ENCODE measurements at regions not wholly inside any gene's neighbourhood (a gene's known extent, or its start where the extent isn't known, plus 50 kb on each side); places are given as distances from the start of the nearest gene placed in this dataset.
A peak's percentile ranks its signal among the peaks of the same experiment; 100 is the strongest.

DNA sequence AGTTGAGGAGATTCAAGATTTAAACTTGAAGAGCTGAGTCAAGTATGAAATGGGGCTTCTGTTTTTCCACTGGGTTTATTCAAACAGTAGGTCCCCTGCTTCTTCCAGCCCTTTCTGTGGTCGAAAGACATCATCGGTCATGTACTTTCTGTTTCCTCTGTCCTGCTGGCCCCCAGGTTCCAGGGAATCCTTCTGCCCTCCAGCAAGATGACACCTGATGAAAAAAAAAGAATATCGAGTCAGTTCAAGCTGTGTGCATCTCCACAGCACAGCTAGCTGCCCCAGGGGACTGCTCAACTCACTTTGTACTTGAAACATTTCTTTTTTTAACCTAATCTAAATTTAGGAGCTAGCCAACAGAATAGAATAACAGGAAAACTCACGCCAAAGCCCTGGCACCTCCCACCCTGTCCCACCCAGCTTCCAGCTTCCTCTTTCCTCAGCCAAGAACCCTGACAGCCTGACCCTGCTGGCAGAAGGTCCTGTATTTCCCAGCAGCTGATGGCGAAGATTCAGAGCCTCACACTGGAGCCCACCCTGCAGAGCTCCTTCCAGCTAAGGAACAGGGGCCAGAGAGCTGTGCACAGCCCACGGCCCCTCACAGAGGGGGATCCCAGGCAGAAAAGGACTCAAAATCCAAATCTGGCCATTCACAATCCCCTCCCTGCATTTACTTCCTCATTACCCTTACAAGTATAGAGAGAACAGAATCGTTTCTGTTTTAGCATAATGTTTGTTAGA, 176.5 kb downstream of the PSMG1 start:
- 0 out of 2 replicates have a peak, but pooled peaks cover 3% of the 10 kb centered on the region for H3F3A ChIP-seq (ENCODE audit: control insufficient read depth, insufficient read depth)
- H3K4me1 ChIP-seq (ENCODE audit: control insufficient read depth, low read length), result peaks cover 43% of the 10 kb centered on the region
- peak overlapping the region; percentile 36 for H3K4me3 ChIP-seq (ENCODE audit: low read length)
- no peaks in the 10 kb centered on the region for H3K9me3 ChIP-seq (ENCODE audit: control insufficient read depth, insufficient read depth, low read length)
- H3K27ac ChIP-seq (ENCODE audit: low read depth, low read length), result peak overlapping the region; percentile 19; the same call in 1 of the 2 replicates
- H3K9me2 ChIP-seq (replicated peaks; ENCODE audit: control insufficient read depth, low read length), result no peaks in the 10 kb centered on the region
- H3K79me2 ChIP-seq (ENCODE audit: control insufficient read depth, low read length), result no peaks in the 10 kb centered on the region
- TF ChIP-seq EZH2phosphoT487 (IDR thresholded peaks at IDR 0.05; ENCODE audit: borderline replicate concordance, low read length), result no peak
- TF ChIP-seq, protein P1, sequence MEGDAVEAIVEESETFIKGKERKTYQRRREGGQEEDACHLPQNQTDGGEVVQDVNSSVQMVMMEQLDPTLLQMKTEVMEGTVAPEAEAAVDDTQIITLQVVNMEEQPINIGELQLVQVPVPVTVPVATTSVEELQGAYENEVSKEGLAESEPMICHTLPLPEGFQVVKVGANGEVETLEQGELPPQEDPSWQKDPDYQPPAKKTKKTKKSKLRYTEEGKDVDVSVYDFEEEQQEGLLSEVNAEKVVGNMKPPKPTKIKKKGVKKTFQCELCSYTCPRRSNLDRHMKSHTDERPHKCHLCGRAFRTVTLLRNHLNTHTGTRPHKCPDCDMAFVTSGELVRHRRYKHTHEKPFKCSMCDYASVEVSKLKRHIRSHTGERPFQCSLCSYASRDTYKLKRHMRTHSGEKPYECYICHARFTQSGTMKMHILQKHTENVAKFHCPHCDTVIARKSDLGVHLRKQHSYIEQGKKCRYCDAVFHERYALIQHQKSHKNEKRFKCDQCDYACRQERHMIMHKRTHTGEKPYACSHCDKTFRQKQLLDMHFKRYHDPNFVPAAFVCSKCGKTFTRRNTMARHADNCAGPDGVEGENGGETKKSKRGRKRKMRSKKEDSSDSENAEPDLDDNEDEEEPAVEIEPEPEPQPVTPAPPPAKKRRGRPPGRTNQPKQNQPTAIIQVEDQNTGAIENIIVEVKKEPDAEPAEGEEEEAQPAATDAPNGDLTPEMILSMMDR (IDR thresholded peaks at IDR 0.05; ENCODE audit: low read depth, low read length, poor library complexity, severe bottlenecking), result no peak
- H3K36me3 ChIP-seq (ENCODE audit: control insufficient read depth, low read length), result no peaks in the 10 kb centered on the region
- no peaks in the 10 kb centered on the region for H4K20me1 ChIP-seq (ENCODE audit: control insufficient read depth, insufficient read depth, low read depth, low read length)
- peak overlapping the region; percentile 49 for H3K4me2 ChIP-seq (ENCODE audit: low read length)
- H3K27me3 ChIP-seq (ENCODE audit: control insufficient read depth, low read length), result no peaks in the 10 kb centered on the region

- H3K4me1 ChIP-seq (ENCODE audit: control insufficient read depth, low read length), result peaks cover 50% of the 10 kb centered on the region
- 0 out of 2 replicates have a peak, but pooled peaks cover 3% of the 10 kb centered on the region for H3F3A ChIP-seq (ENCODE audit: control insufficient read depth, insufficient read depth)
- H3K79me2 ChIP-seq (ENCODE audit: control insufficient read depth, low read length), result no peaks in the 10 kb centered on the region
- H3K27me3 ChIP-seq (ENCODE audit: control insufficient read depth, low read length), result no peaks in the 10 kb centered on the region
- H3K4me3 ChIP-seq (ENCODE audit: low read length), result no peak overlapping the region
- TF ChIP-seq, protein P1 (IDR thresholded peaks at IDR 0.05; ENCODE audit: low read depth, low read length, poor library complexity, severe bottlenecking), result no peak
- no peak for TF ChIP-seq EZH2phosphoT487 (IDR thresholded peaks at IDR 0.05; ENCODE audit: borderline replicate concordance, low read length)
- H3K27ac ChIP-seq (ENCODE audit: low read depth, low read length), result no peak overlapping the region
- H3K36me3 ChIP-seq (ENCODE audit: control insufficient read depth, low read length), result no peaks in the 10 kb centered on the region
- H3K9me2 ChIP-seq (replicated peaks; ENCODE audit: control insufficient read depth, low read length), result no peaks in the 10 kb centered on the region
- H4K20me1 ChIP-seq (ENCODE audit: control insufficient read depth, insufficient read depth, low read depth, low read length), result no peaks in the 10 kb centered on the region
- no peaks in the 10 kb centered on the region for H3K9me3 ChIP-seq (ENCODE audit: control insufficient read depth, insufficient read depth, low read length)
- H3K4me2 ChIP-seq (ENCODE audit: low read length), result peak overlapping the region; percentile 49; the same call in 1 of the 2 replicates
These were observed 177.8 kb downstream of the PSMG1 start for GRCh38 chr21:39005502-39005787.

- Histone ChIP-seq H3K9me2 (replicated peaks; ENCODE audit: control insufficient read depth, low read length) (no peaks in the 10 kb centered on the region), H3K4me3 (ENCODE audit: low read length) (no peak overlapping the region), H3K36me3 (ENCODE audit: control insufficient read depth, low read length) (no peaks in the 10 kb centered on the region), H4K20me1 (ENCODE audit: control insufficient read depth, insufficient read depth, low read depth, low read length) (no peaks in the 10 kb centered on the region), H3K4me2 (ENCODE audit: low read length) (peak overlapping the region; percentile 47), H3K27ac (ENCODE audit: low read depth, low read length) (no peak overlapping the region), H3K4me1 (ENCODE audit: control insufficient read depth, low read length) (peaks cover 51% of the 10 kb centered on the region), H3K9me3 (ENCODE audit: control insufficient read depth, insufficient read depth, low read length) (no peaks in the 10 kb centered on the region), H3K79me2 (ENCODE audit: control insufficient read depth, low read length) (no peaks in the 10 kb centered on the region), H3F3A (ENCODE audit: control insufficient read depth, insufficient read depth) (0 out of 2 replicates have a peak, but pooled peaks cover 3% of the 10 kb centered on the region), H3K27me3 (ENCODE audit: control insufficient read depth, low read length) (no peaks in the 10 kb centered on the region)
- TF ChIP-seq EZH2phosphoT487 (IDR thresholded peaks at IDR 0.05; ENCODE audit: borderline replicate concordance, low read length), result no peak
- TF ChIP-seq, protein P1 (IDR thresholded peaks at IDR 0.05; ENCODE audit: low read depth, low read length, poor library complexity, severe bottlenecking), result no peak
These were observed 178.4 kb downstream of the PSMG1 start for GRCh38 chr21:39004634-39005501.
